ENCODE measurements at regions not wholly inside any gene's neighbourhood (a gene's known extent, or its start where the extent isn't known, plus 50 kb on each side); places are given as distances from the start of the nearest gene placed in this dataset.

GRCh38 chr17:73896966-73897365 lies 252.7 kb upstream of the SDK2 start:
- TF ChIP-seq EZH2 (IDR thresholded peaks at IDR 0.05): no peak
- TF ChIP-seq, protein P1, sequence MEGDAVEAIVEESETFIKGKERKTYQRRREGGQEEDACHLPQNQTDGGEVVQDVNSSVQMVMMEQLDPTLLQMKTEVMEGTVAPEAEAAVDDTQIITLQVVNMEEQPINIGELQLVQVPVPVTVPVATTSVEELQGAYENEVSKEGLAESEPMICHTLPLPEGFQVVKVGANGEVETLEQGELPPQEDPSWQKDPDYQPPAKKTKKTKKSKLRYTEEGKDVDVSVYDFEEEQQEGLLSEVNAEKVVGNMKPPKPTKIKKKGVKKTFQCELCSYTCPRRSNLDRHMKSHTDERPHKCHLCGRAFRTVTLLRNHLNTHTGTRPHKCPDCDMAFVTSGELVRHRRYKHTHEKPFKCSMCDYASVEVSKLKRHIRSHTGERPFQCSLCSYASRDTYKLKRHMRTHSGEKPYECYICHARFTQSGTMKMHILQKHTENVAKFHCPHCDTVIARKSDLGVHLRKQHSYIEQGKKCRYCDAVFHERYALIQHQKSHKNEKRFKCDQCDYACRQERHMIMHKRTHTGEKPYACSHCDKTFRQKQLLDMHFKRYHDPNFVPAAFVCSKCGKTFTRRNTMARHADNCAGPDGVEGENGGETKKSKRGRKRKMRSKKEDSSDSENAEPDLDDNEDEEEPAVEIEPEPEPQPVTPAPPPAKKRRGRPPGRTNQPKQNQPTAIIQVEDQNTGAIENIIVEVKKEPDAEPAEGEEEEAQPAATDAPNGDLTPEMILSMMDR (IDR thresholded peaks at IDR 0.05): no peak

Data from neural progenitor cell (in vitro differentiated cells).